AG04450 (cell line): ENCODE measurements at regions not wholly inside any gene's neighbourhood (a gene's known extent, or its start where the extent isn't known, plus 50 kb on each side); places are given as distances from the start of the nearest gene placed in this dataset.

Experiments used
- CTCF ChIA-PET: fragments of 300-600, 350-600 bp; formaldehyde crosslinking; extraction: SDS; loops from one replicate; lab custom pipeline; 2022; ENCODE audit warnings: antibody characterized with exemption, inconsistent platforms; lab: Charles Lee
- POLR2A ChIA-PET: fragments of 350-600 bp; formaldehyde crosslinking; extraction: SDS; loops from one replicate; lab custom pipeline; 2021; ENCODE audit warnings: antibody characterized with exemption, inconsistent platforms; lab: Yijun Ruan, JAX
- DNase-seq: peaks from one replicate; pipeline ENCODE4 v3.0.0-alpha.2; 2011; ENCODE audit warnings: low read depth, low spot score
- H3K27ac ChIP-seq: one replicate; pipeline ENCODE4 v1.5.1; 2012; ENCODE audit warnings: low read depth, low read length, control low read depth
- H3K27me3 ChIP-seq: one replicate; pipeline ENCODE4 v1.6.0; 2012; ENCODE audit warnings: low read length; ENCODE audit not compliant: control insufficient read depth, insufficient read depth
- H3K4me3 ChIP-seq: 2 replicates; pipeline ENCODE4 v1.5.1; 2011; ENCODE audit warnings: mild to moderate bottlenecking, low read depth, low read length, control low read depth
- H3K9me3 ChIP-seq: 2 replicates; pipeline ENCODE4 v1.5.1; 2012; ENCODE audit warnings: low read length; ENCODE audit not compliant: control insufficient read depth, insufficient read depth
- TF ChIP-seq, protein P1 (sequence below): IDR thresholded peaks from 2 replicates; pipeline ENCODE4 v1.5.1; 2011; ENCODE audit warnings: low read depth, low read length, control low read depth, inconsistent platforms

GRCh38 chr7:153388611-153389010 is 629.1 kb downstream of the ACTR3B start:
- Histone ChIP-seq H3K9me3 (peaks cover 21% of the 10 kb centered on the region), H3K4me3 (no peak overlapping the region), H3K27me3 (no peaks in the 10 kb centered on the region), H3K27ac (no peak overlapping the region)
- ChIA-PET CTCF (no interaction called here), POLR2A (no interaction called here)
- TF ChIP-seq, protein P1, sequence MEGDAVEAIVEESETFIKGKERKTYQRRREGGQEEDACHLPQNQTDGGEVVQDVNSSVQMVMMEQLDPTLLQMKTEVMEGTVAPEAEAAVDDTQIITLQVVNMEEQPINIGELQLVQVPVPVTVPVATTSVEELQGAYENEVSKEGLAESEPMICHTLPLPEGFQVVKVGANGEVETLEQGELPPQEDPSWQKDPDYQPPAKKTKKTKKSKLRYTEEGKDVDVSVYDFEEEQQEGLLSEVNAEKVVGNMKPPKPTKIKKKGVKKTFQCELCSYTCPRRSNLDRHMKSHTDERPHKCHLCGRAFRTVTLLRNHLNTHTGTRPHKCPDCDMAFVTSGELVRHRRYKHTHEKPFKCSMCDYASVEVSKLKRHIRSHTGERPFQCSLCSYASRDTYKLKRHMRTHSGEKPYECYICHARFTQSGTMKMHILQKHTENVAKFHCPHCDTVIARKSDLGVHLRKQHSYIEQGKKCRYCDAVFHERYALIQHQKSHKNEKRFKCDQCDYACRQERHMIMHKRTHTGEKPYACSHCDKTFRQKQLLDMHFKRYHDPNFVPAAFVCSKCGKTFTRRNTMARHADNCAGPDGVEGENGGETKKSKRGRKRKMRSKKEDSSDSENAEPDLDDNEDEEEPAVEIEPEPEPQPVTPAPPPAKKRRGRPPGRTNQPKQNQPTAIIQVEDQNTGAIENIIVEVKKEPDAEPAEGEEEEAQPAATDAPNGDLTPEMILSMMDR = no peak
- no peak for DNase-seq

DNA sequence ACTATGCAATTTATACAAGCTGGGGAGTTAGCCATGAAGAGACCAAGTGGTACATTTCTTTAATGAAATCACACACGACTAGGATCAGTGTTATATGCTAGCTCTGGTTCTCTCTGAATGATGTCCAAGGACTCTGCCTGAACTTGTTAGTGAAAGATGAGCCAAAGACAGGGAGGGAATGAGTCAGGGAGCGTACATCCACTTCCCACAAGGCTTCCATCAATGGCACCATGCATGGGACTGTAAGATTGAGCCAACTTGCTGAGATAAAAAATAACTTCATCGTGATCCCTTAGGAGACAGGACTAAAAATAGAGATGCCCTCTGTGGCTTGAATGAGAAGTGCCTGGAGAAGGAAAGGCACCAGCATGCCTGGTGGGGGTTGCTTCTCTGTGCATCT is 629.7 kb downstream of the ACTR3B start:
- peaks cover 21% of the 10 kb centered on the region for H3K9me3 ChIP-seq
- DNase-seq = no peak
- CTCF ChIA-PET = no interaction called here
- TF ChIP-seq, protein P1 = no peak
- no peaks in the 10 kb centered on the region for H3K27me3 ChIP-seq
- H3K4me3 ChIP-seq = no peak overlapping the region
- no peak overlapping the region for H3K27ac ChIP-seq
- POLR2A ChIA-PET = no interaction called here

GRCh38 chr7:153390955-153391354 is 631.4 kb downstream of the ACTR3B start:
- Histone ChIP-seq H3K9me3 (peaks cover 20% of the 10 kb centered on the region; the same call in 1 of the 2 replicates), H3K27me3 (no peaks in the 10 kb centered on the region), H3K27ac (no peak overlapping the region), H3K4me3 (no peak overlapping the region)
- DNase-seq = no peak
- TF ChIP-seq, protein P1 = no peak
- ChIA-PET POLR2A (no interaction called here), CTCF (no interaction called here)

GRCh38 chr7:153392726-153393125 is 633.2 kb downstream of the ACTR3B start:
- Histone ChIP-seq H3K4me3 (no peak overlapping the region), H3K9me3 (peaks cover 35% of the 10 kb centered on the region; the same call in 1 of the 2 replicates), H3K27ac (no peak overlapping the region), H3K27me3 (no peaks in the 10 kb centered on the region)
- TF ChIP-seq, protein P1 = no peak
- ChIA-PET CTCF (no interaction called here), POLR2A (no interaction called here)
- DNase-seq = no peak

DNA sequence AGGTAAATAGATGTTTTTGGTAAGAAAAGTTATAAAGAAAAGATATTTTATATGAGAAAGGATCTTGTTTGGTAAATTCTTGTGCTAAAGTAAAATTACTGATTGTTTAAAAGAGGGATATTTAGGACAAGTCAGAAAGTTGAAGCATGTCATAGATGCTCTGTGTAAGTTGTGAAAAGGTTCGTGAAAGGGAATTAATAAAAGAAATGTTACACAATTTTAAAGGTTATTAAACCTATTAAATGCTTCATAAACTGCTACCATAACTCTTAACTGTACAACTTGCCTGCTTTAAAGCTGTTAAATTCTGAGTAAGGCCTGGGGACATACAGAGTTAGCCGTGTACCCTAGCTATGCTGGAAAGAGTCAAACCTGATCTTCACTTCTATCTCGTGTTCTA is 634.1 kb downstream of the ACTR3B start:
- Histone ChIP-seq H3K4me3 (no peak overlapping the region), H3K9me3 (peaks cover 39% of the 10 kb centered on the region; the same call in 1 of the 2 replicates), H3K27me3 (no peaks in the 10 kb centered on the region), H3K27ac (no peak overlapping the region)
- ChIA-PET POLR2A (no interaction called here), CTCF (no interaction called here)
- TF ChIP-seq, protein P1 = no peak
- DNase-seq = no peak
